GM03348 (cell line): ENCODE measurements at regions not wholly inside any gene's neighbourhood (a gene's known extent, or its start where the extent isn't known, plus 50 kb on each side); places are given as distances from the start of the nearest gene placed in this dataset.

Source experiments
- DNase-seq: peaks from one replicate; pipeline ENCODE4 v3.0.0; 2012; ENCODE audit warnings: low spot score

- no peak for DNase-seq
Observed at GRCh38 chr3:109903100-109903499, 565.8 kb upstream of the DPPA4 start.

- no peak for DNase-seq
Observed at GRCh38 chr3:109910772-109911171, 573.4 kb upstream of the DPPA4 start.

- DNase-seq = no peak
Observed at GRCh38 chr3:109918740-109919139, 581.4 kb upstream of the DPPA4 start.

- DNase-seq = no peak
Observed at GRCh38 chr3:109920749-109921148, 583.4 kb upstream of the DPPA4 start.

GRCh38 chr3:109921509-109921908 lies 584.2 kb upstream of the DPPA4 start:
- DNase-seq = no peak

GRCh38 chr3:109922856-109923255 lies 585.5 kb upstream of the DPPA4 start:
- no peak for DNase-seq

GRCh38 chr3:109923431-109923830 lies 586.1 kb upstream of the DPPA4 start:
- DNase-seq = no peak

GRCh38 chr3:109924196-109924595 lies 586.9 kb upstream of the DPPA4 start:
- no peak for DNase-seq

GRCh38 chr3:109926376-109926775 lies 589.0 kb upstream of the DPPA4 start:
- no peak for DNase-seq

GRCh38 chr3:109927161-109927560 lies 589.8 kb upstream of the DPPA4 start:
- DNase-seq = peak; percentile 84

GRCh38 chr3:109927726-109928125 lies 590.4 kb upstream of the DPPA4 start:
- no peak for DNase-seq

GRCh38 chr3:109930582-109930981 lies 593.2 kb upstream of the DPPA4 start:
- no peak for DNase-seq

- DNase-seq = no peak
Observed at GRCh38 chr3:109933576-109933975, 596.2 kb upstream of the DPPA4 start.

GRCh38 chr3:109939817-109940216 lies 602.5 kb upstream of the DPPA4 start:
- DNase-seq = no peak

GRCh38 chr3:109943181-109943580 lies 605.8 kb upstream of the DPPA4 start:
- DNase-seq = no peak

- DNase-seq = no peak
Observed at GRCh38 chr3:109944836-109945235, 607.5 kb upstream of the DPPA4 start.

- no peak for DNase-seq
Observed at GRCh38 chr3:109952924-109953323, 615.6 kb upstream of the DPPA4 start.

- DNase-seq = no peak
Observed at GRCh38 chr3:109963831-109964230, 626.5 kb upstream of the DPPA4 start.

- no peak for DNase-seq
Observed at GRCh38 chr3:109973733-109974132, 636.4 kb upstream of the DPPA4 start.

- no peak for DNase-seq
Observed at GRCh38 chr3:109977897-109978296, 640.6 kb upstream of the DPPA4 start.

- DNase-seq = no peak
Observed at GRCh38 chr3:109982201-109982600, 644.9 kb upstream of the DPPA4 start.

- DNase-seq = no peak
Observed at GRCh38 chr3:109984976-109985375, 647.6 kb upstream of the DPPA4 start.

- DNase-seq = no peak
Observed at GRCh38 chr3:109985943-109986555, 648.7 kb upstream of the DPPA4 start.

GRCh38 chr3:109994853-109995252 lies 657.5 kb upstream of the DPPA4 start:
- no peak for DNase-seq

- DNase-seq = no peak
Observed at GRCh38 chr3:109995377-109995776, 658.0 kb upstream of the DPPA4 start.
